22Rv1 (cell line): ENCODE measurements at regions not wholly inside any gene's neighbourhood (a gene's known extent, or its start where the extent isn't known, plus 50 kb on each side); places are given as distances from the start of the nearest gene placed in this dataset.

Source experiments
- CTCF ChIP-seq: fragments of 450-650 bp; IDR thresholded peaks from 2 replicates; pipeline ENCODE4 v1.5.1; 2017; ENCODE audit warnings: mild to moderate bottlenecking
- ZFX ChIP-seq: fragments of 450-650 bp; IDR thresholded peaks from 2 replicates; pipeline ENCODE4 v1.6.1; 2017; ENCODE audit warnings: antibody characterized with exemption, borderline replicate concordance

- TF ChIP-seq CTCF (no peak), ZFX (no peak)
These were observed 147.6 kb downstream of the TRMT11 start for GRCh38 chr6:126133984-126134383.
